Immature natural killer cell (primary cell): ENCODE measurements at regions not wholly inside any gene's neighbourhood (a gene's known extent, or its start where the extent isn't known, plus 50 kb on each side); places are given as distances from the start of the nearest gene placed in this dataset.
"Not testable (repeated sequence)": the region's sequence is repeated elsewhere in the genome, so short reads cannot be mapped to it uniquely, and the experiment has no call there.

Experiments
- DNase-seq, 3 donors: peaks; one replicate each; pipeline ENCODE4 v3.0.0; 2022; ENCODE audit warnings: mixed read lengths in 1 of 3
- H3K27ac Mint-ChIP-seq, 6 donors: one replicate each; pipeline ENCODE4 v1.8.0; 2020; ENCODE audit warnings: mixed read lengths in 6 of 6, mild to moderate bottlenecking in 5 of 6, inconsistent platforms in 4 of 6, moderate library complexity in 3 of 6
- H3K27me3 Mint-ChIP-seq, 3 donors: one replicate each; pipeline ENCODE4 v1.8.0; 2020 to 2021; ENCODE audit warnings: low read depth in 3 of 3, mild to moderate bottlenecking in 3 of 3, mixed read lengths in 3 of 3, moderate library complexity in 3 of 3, inconsistent platforms in 1 of 3
- H3K36me3 Mint-ChIP-seq, 3 donors: one replicate each; pipeline ENCODE4 v1.8.0; 2020; ENCODE audit warnings: mixed read lengths in 3 of 3, inconsistent platforms in 2 of 3, mild to moderate bottlenecking in 2 of 3
- H3K4me1 Mint-ChIP-seq, 2 donors: one replicate each; pipeline ENCODE4 v1.8.0; 2020; ENCODE audit warnings: inconsistent platforms in 2 of 2, mild to moderate bottlenecking in 2 of 2, mixed read lengths in 2 of 2, moderate library complexity in 1 of 2
- H3K4me3 Mint-ChIP-seq, 5 donors: one replicate each; pipeline ENCODE4 v1.8.0; 2020; ENCODE audit warnings: mild to moderate bottlenecking in 5 of 5, mixed read lengths in 5 of 5, inconsistent platforms in 3 of 5, moderate library complexity in 3 of 5
- H3K9me3 Mint-ChIP-seq, 6 donors: one replicate each; pipeline ENCODE4 v1.8.0; 2020; ENCODE audit warnings: mild to moderate bottlenecking in 6 of 6, mixed read lengths in 6 of 6, inconsistent platforms in 4 of 6, moderate library complexity in 3 of 6

DNA sequence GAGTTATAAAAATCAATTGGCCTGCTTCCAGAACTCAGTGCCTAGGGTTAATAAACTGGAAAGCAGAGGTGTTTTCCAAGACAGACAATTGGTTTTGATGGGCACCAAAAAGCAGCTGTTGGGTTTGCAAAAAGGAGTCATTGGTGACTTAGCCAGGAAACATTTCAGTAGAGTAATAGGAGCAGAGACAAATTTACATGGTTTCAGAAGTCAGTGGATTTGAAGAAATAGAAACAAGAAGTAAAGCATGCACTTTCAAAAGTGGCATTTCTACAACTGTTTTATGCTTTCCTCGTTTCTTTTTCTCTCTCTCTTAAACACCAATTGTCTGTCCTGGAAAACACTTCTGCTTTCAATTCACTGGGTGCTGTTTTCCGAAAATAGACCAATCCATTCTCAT is 87.8 kb downstream of the GLUL start:
- peaks cover 0 to 7% (median 4%) of the 10 kb centered on the region in 3 donors for H3K27me3 Mint-ChIP-seq
- no peaks in the 10 kb centered on the region for H3K4me1 Mint-ChIP-seq
- H3K27ac Mint-ChIP-seq: no peak overlapping the region
- no peak overlapping the region for H3K4me3 Mint-ChIP-seq
- no peak for DNase-seq
- H3K9me3 Mint-ChIP-seq: no peaks in the 10 kb centered on the region
- no peaks in the 10 kb centered on the region for H3K36me3 Mint-ChIP-seq

- no peak overlapping the region for H3K4me3 Mint-ChIP-seq
- H3K36me3 Mint-ChIP-seq: no peaks in the 10 kb centered on the region
- no peaks in the 10 kb centered on the region for H3K4me1 Mint-ChIP-seq
- DNase-seq: no peak
- no peaks in the 10 kb centered on the region for H3K9me3 Mint-ChIP-seq
- H3K27me3 Mint-ChIP-seq: peaks cover 0 to 8% (median 7%) of the 10 kb centered on the region in 3 donors
- no peak overlapping the region for H3K27ac Mint-ChIP-seq
Observed at GRCh38 chr1:182301467-182302198, 90.0 kb downstream of the GLUL start.

DNA sequence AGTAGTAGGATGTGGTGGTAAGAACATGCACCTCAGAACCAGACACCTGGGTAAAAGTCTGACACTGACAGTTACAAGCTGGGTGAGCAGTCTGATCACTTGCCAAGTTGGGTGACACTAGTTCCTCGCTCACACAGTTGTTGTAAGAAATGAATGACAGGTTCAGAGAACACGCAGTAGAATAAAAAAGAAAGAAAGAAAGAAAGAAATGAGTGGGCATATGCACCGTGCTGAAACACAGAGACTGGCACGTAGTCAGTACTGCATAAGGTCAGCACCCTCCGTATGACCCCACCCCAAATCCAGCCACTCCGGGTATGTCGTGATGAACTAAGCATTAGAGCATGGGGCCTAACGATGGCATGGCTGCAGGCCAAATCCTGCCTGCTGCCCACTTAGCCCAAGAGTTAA is 90.6 kb downstream of the GLUL start:
- peaks cover 0 to 8% (median 7%) of the 10 kb centered on the region in 3 donors for H3K27me3 Mint-ChIP-seq
- H3K9me3 Mint-ChIP-seq: no peaks in the 10 kb centered on the region
- H3K36me3 Mint-ChIP-seq: no peaks in the 10 kb centered on the region
- DNase-seq: peak in 1 of 3 donors; percentile 18
- no peak overlapping the region for H3K27ac Mint-ChIP-seq
- no peaks in the 10 kb centered on the region for H3K4me1 Mint-ChIP-seq
- H3K4me3 Mint-ChIP-seq: no peak overlapping the region

- no peaks in the 10 kb centered on the region for H3K36me3 Mint-ChIP-seq
- no peak for DNase-seq
- H3K4me3 Mint-ChIP-seq: no peak overlapping the region
- H3K4me1 Mint-ChIP-seq: no peaks in the 10 kb centered on the region
- no peaks in the 10 kb centered on the region for H3K9me3 Mint-ChIP-seq
- peaks cover 3 to 8% (median 7%) of the 10 kb centered on the region in 3 donors for H3K27me3 Mint-ChIP-seq
- no peak overlapping the region for H3K27ac Mint-ChIP-seq
Observed at GRCh38 chr1:182299728-182300616, 91.6 kb downstream of the GLUL start.

- H3K4me1 Mint-ChIP-seq, H3K36me3 Mint-ChIP-seq, DNase-seq, H3K27me3 Mint-ChIP-seq, H3K9me3 Mint-ChIP-seq, H3K27ac Mint-ChIP-seq, H3K4me3 Mint-ChIP-seq: not testable (repeated sequence)
Observed at GRCh38 chr1:182299054-182299727, 92.4 kb downstream of the GLUL start.

DNA sequence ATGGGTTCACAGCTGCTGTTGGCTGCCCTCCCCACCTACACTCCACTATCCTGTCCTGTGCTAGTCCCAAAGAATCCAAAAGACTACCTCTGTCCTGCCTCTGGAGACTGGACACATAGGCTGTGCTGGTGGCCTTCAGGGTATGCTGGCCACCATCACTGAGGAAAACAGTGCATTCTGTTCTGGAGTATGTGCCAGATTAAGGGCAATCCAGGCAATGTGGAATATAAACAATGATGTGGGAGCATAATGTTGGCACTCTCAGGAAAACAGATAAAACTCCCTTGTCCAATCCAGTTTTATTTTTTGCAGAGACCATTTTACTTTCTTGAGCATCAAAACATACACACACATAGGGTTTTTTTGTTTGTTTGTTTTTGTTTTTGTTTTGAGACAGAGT is 94.3 kb downstream of the GLUL start:
- Mint-ChIP-seq H3K4me3 (no peak overlapping the region), H3K4me1 (no peaks in the 10 kb centered on the region), H3K27me3 (peaks cover 3 to 8% (median 7%) of the 10 kb centered on the region in 3 donors), H3K36me3 (no peaks in the 10 kb centered on the region), H3K9me3 (no peaks in the 10 kb centered on the region), H3K27ac (no peak overlapping the region)
- DNase-seq: no peak

DNA sequence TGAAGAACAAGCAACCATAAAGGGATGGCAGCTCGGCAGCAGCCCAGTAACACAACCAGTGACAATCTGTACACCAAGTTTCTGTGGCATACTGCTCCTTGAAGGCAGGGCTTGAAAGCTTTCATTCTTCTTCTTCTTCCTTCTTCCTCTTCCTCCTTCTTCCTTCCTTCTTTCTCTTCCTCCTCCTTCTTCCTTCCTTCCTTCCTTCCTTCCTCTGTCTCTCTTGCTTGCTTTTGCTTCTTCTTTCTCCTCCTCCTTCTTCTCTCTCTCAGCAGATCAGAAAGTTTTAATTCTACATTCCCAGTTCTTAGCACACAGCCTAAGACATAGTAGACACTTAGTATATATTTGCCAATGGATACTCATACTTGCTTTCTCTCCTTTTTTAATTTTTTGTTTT is 95.9 kb downstream of the GLUL start:
- DNase-seq: no peak
- Mint-ChIP-seq H3K36me3 (no peaks in the 10 kb centered on the region), H3K27ac (no peak overlapping the region), H3K9me3 (no peaks in the 10 kb centered on the region), H3K27me3 (peaks cover 3 to 7% (median 5%) of the 10 kb centered on the region in 3 donors), H3K4me3 (no peak overlapping the region), H3K4me1 (peaks cover 6 to 10% of the 10 kb centered on the region in 2 donors)

DNA sequence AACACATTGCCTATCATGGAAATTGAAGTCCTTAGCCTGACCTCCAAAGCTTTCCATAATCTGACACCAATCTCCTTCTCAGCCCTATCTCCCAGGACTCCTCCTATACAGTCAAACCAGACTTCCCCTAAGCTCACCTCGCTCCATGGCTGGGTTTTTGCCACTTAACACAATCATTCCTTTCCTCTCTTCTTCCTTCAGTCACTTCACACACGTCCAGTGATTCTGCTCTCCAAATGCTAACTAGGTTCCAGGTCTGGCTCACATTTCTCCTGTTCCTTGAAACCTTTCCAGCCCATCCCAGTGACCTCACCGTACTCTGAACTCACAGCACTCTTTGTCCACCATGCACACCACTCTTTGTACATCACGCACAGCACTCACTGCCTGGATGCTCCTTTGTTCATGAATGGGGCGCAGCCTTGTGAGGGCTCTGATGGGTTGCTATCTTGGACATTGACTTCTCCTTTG is 98.4 kb downstream of the GLUL start:
- no peaks in the 10 kb centered on the region for H3K9me3 Mint-ChIP-seq
- no peak for DNase-seq
- H3K27me3 Mint-ChIP-seq: peaks cover 3 to 7% (median 4%) of the 10 kb centered on the region in 3 donors
- no peak overlapping the region for H3K27ac Mint-ChIP-seq
- peaks cover 12 to 18% of the 10 kb centered on the region in 2 donors for H3K4me1 Mint-ChIP-seq
- no peaks in the 10 kb centered on the region for H3K36me3 Mint-ChIP-seq
- no peak overlapping the region for H3K4me3 Mint-ChIP-seq

DNA sequence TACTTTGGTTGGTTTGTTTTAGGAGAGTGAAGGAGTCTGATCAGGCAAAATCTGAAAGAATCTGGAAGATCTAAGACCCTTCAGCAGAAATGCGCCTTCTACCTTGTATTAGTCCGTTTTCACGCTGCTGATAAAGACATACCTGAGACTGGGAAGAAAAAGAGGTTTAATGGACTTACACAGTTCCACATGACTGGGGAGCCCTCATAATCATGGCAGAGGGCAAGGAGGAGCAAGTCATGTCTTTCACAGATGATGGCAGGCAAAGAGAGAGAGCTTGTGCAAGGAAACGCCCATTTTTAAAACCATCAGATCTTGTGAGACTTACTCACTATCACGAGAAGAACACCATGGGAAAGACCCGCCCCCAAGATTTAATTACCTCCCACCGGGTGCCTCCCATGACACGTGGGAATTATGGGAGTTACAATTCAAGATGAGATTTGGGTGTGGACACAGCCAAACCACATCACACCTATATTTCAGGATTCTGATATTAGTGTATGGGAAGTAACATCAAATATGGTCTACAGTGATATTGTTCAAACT is 99.3 kb downstream of the GLUL start:
- H3K27me3 Mint-ChIP-seq: peaks cover 2 to 7% (median 4%) of the 10 kb centered on the region in 3 donors
- no peaks in the 10 kb centered on the region for H3K36me3 Mint-ChIP-seq
- H3K9me3 Mint-ChIP-seq: no peaks in the 10 kb centered on the region
- peaks cover 12 to 18% of the 10 kb centered on the region in 2 donors for H3K4me1 Mint-ChIP-seq
- no peak for DNase-seq
- no peak overlapping the region for H3K4me3 Mint-ChIP-seq
- H3K27ac Mint-ChIP-seq: no peak overlapping the region

GRCh38 chr1:182291584-182292192 is 99.9 kb downstream of the GLUL start:
- Mint-ChIP-seq H3K36me3 (no peaks in the 10 kb centered on the region), H3K27me3 (peaks cover 2 to 4% (median 4%) of the 10 kb centered on the region in 3 donors), H3K4me1 (peaks cover 12 to 18% of the 10 kb centered on the region in 2 donors), H3K4me3 (no peak overlapping the region), H3K27ac (no peak overlapping the region), H3K9me3 (no peaks in the 10 kb centered on the region)
- no peak for DNase-seq

DNA sequence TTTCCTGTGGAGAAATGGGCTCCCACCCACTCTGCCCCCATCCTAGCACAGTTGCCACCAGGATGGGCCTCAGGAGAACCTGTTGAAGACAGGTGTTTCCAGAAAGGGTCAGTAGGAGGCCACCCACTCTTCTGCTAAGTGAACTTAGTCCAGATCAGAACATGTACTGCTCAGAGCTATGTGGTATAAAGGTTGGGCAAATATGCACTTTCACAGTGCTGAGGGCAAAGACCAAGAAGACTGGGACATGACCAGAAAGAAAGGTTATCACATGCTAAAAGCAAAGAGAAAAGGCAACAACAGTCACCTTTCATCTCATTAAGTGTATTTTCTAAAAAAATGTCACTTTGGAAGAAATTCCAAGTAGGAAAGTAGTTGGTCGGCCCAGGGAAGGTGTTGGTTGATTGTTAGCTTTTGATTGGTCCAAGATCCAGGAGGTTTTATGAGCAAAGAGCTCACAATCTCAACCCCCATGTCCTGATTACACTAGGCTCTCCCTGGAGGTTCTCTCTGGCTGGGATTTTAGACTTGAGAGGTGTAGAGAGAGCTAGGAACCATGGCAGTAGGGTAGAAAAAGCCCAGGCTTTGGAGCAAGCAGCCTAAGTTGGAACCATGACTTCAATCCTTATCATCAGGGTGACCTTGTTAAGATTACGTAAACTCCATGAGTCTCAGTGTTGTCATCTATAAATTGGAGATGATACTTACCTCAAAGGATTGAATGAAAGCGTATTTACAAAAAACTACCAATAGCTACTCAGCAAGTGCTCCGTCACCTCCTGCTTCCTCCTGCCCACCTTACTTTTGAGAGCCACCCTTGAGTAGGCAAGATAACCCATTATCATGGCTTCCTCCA is 102.6 kb downstream of the GLUL start:
- Mint-ChIP-seq H3K9me3 (no peaks in the 10 kb centered on the region), H3K4me3 (no peak overlapping the region), H3K4me1 (peaks cover 12 to 18% of the 10 kb centered on the region in 2 donors), H3K36me3 (no peaks in the 10 kb centered on the region), H3K27me3 (peaks cover 2 to 4% (median 2%) of the 10 kb centered on the region in 3 donors), H3K27ac (no peak overlapping the region)
- no peak for DNase-seq

DNA sequence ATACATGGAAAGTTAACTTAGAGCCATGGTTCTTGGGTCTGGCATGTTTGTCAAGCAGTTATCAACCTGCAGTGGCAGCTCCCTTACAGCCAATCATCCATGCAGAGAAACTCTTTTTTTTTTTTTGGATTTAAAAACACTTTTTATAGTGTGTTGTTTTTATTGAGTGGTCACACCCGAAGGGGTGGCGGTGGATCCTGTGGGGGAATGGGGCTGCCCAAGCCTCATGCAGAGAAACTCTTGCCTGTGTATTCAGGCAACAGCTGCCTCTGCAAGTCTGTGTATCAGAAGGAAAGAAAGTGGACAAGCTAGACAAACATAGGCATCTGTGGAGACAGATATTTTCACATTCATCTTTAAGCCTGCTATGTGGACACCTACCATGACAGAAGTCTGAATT is 104.8 kb downstream of the GLUL start:
- Mint-ChIP-seq H3K4me1 (peaks cover 12 to 18% of the 10 kb centered on the region in 2 donors), H3K27ac (no peak overlapping the region), H3K36me3 (no peaks in the 10 kb centered on the region), H3K4me3 (no peak overlapping the region), H3K27me3 (peaks cover 0 to 2% (median under 1%) of the 10 kb centered on the region in 3 donors), H3K9me3 (peaks cover 0 to 1% (median 0%) of the 10 kb centered on the region in 6 donors)
- DNase-seq: no peak
